Ectodermal cell (in vitro differentiated cells): ENCODE measurements at regions not wholly inside any gene's neighbourhood (a gene's known extent, or its start where the extent isn't known, plus 50 kb on each side); places are given as distances from the start of the nearest gene placed in this dataset.

Source experiments
- H3K27ac ChIP-seq: 2 replicates; pipeline ENCODE4 v1.7.0; 2013; ENCODE audit warnings: mild to moderate bottlenecking, low read depth, low read length; ENCODE audit not compliant: insufficient read depth, poor library complexity, severe bottlenecking
- H3K27me3 ChIP-seq: 2 replicates; pipeline ENCODE4 v1.7.0; 2013; ENCODE audit warnings: mild to moderate bottlenecking, low read length; ENCODE audit not compliant: insufficient read depth, control insufficient read depth, poor library complexity, severe bottlenecking
- H3K36me3 ChIP-seq: one replicate; pipeline ENCODE4 v1.7.0; 2013; ENCODE audit warnings: low read length; ENCODE audit not compliant: control insufficient read depth, insufficient read depth
- H3K4me1 ChIP-seq: one replicate; pipeline ENCODE4 v1.7.0; 2013; ENCODE audit warnings: low read length; ENCODE audit not compliant: control insufficient read depth, insufficient read depth
- H3K4me3 ChIP-seq: 2 replicates; pipeline ENCODE4 v1.7.0; 2013; ENCODE audit warnings: low read depth, low read length, control low read depth; ENCODE audit not compliant: insufficient read depth
- H3K9me3 ChIP-seq: 2 replicates; pipeline ENCODE4 v1.7.0; 2013; ENCODE audit warnings: mild to moderate bottlenecking, low read length, moderate library complexity; ENCODE audit not compliant: control insufficient read depth
- WGBS, 2 experiments: methylation state at CpG; one replicate each; pipeline ENCODE4 v1.1.7; 2013; ENCODE audit warnings: missing lambda C conversion rate in 2 of 2; 5-methylcytosine and 5-hydroxymethylcytosine counted together

GRCh38 chr4:179855469-179855868 is 2387.7 kb upstream of the TENM3 start:
- H3K27ac ChIP-seq = no peak overlapping the region
- H3K27me3 ChIP-seq = no peaks in the 10 kb centered on the region
- 93 to 97% methylated on average over 3 of the region's 3 CpGs for WGBS, 2 experiments

DNA sequence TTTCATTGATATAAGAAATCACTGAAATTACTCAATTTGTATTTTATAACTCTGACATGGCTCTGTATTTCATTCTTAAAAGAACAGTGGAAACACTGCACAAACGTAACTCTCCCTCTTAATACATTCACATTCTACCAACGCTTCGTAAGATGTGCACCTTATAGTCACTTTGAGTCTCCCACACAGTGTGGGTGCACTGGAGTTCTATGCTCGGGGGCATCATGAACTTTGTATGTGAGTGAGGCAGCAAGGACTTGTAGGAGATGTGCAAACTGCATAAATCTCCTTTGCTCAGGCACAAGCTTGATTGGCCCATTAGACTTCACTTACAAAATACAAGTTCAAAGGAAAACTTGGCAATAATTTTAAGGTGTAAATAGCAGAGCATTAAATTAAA is 2385.0 kb upstream of the TENM3 start:
- no peaks in the 10 kb centered on the region for H3K27me3 ChIP-seq
- no peak overlapping the region for H3K4me3 ChIP-seq
- WGBS, 2 experiments = 97% methylated on average over 4 of the region's 4 CpGs
- H3K9me3 ChIP-seq = no peaks in the 10 kb centered on the region
- no peak overlapping the region for H3K27ac ChIP-seq
- H3K4me1 ChIP-seq = no peaks in the 10 kb centered on the region
- no peaks in the 10 kb centered on the region for H3K36me3 ChIP-seq

More at GRCh38 chr4:179855469-179855868, 2387.7 kb upstream of the TENM3 start:
- H3K36me3 ChIP-seq = no peaks in the 10 kb centered on the region
- H3K4me1 ChIP-seq = no peaks in the 10 kb centered on the region
- no peaks in the 10 kb centered on the region for H3K9me3 ChIP-seq
- no peak overlapping the region for H3K4me3 ChIP-seq

- no peaks in the 10 kb centered on the region for H3K9me3 ChIP-seq
- H3K4me3 ChIP-seq = no peak overlapping the region
- H3K4me1 ChIP-seq = no peaks in the 10 kb centered on the region
- no peaks in the 10 kb centered on the region for H3K36me3 ChIP-seq
- WGBS, 2 experiments = 14 to 20% methylated on average over 6 of the region's 6 CpGs
- no peaks in the 10 kb centered on the region for H3K27me3 ChIP-seq
- no peak overlapping the region for H3K27ac ChIP-seq
These were observed 2375.8 kb upstream of the TENM3 start for GRCh38 chr4:179867300-179867878.

GRCh38 chr4:179871726-179872125 is 2371.5 kb upstream of the TENM3 start:
- H3K4me1 ChIP-seq = no peaks in the 10 kb centered on the region
- H3K27ac ChIP-seq = no peak overlapping the region
- no peaks in the 10 kb centered on the region for H3K36me3 ChIP-seq
- H3K27me3 ChIP-seq = no peaks in the 10 kb centered on the region
- WGBS, 2 experiments = 87 to 97% methylated on average over 1 of the region's 1 CpG
- H3K4me3 ChIP-seq = no peak overlapping the region
- H3K9me3 ChIP-seq = no peaks in the 10 kb centered on the region

DNA sequence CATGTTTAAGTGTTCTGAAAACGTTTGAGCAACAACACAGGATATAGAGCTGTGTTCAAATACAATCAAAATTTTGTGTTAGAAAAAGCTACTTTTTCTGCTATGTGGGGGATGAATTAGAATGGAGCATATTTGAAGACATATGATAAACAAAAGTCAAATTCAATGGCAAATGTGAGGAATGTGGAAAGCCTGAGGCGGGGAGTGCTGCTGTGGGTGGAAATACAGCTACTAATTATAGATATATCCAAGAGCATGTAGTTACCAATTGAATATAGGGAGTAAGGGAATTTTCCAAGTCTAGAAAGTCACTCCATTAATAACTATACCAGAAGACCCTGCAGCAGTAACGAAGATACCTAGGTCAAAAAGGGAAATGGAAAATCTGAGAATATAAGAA is 2370.4 kb upstream of the TENM3 start:
- WGBS, 2 experiments = 75 to 82% methylated on average over 2 to 3 of the region's 3 CpGs

DNA sequence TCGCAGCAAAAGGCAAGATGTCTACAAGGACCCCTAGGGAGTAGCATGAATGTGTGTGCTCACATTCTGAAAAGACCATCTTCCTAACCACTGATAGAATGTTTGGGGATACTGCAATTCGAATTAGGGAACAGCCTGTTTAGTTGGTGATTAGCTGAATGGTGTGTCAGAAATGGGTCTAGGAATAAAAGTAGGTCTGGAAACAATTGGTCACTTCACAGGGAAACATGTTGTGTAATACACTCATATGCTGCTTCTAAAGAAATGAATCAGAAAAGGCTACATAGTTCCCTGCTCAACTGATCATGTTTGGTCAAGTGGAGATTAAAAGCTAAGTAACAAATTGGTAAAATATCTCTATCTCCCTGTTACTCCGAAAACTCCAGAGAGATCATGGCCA is 2362.4 kb upstream of the TENM3 start:
- 58 to 94% methylated on average over 2 to 3 of the region's 3 CpGs for WGBS, 2 experiments
- Histone ChIP-seq H3K4me1 (no peaks in the 10 kb centered on the region), H3K36me3 (no peaks in the 10 kb centered on the region), H3K27me3 (no peaks in the 10 kb centered on the region), H3K27ac (no peak overlapping the region), H3K4me3 (no peak overlapping the region), H3K9me3 (no peaks in the 10 kb centered on the region)

More for the DNA sequence above, 2370.4 kb upstream of the TENM3 start:
- Histone ChIP-seq H3K27ac (no peak overlapping the region), H3K36me3 (no peaks in the 10 kb centered on the region), H3K27me3 (no peaks in the 10 kb centered on the region), H3K9me3 (no peaks in the 10 kb centered on the region), H3K4me3 (no peak overlapping the region), H3K4me1 (no peaks in the 10 kb centered on the region)

GRCh38 chr4:179894066-179894778 is 2349.0 kb upstream of the TENM3 start:
- 71 to 87% methylated on average over 2 to 3 of the region's 3 CpGs for WGBS, 2 experiments
- Histone ChIP-seq H3K36me3 (no peaks in the 10 kb centered on the region), H3K27me3 (no peaks in the 10 kb centered on the region), H3K4me3 (no peak overlapping the region), H3K4me1 (no peaks in the 10 kb centered on the region), H3K9me3 (no peaks in the 10 kb centered on the region), H3K27ac (no peak overlapping the region)

DNA sequence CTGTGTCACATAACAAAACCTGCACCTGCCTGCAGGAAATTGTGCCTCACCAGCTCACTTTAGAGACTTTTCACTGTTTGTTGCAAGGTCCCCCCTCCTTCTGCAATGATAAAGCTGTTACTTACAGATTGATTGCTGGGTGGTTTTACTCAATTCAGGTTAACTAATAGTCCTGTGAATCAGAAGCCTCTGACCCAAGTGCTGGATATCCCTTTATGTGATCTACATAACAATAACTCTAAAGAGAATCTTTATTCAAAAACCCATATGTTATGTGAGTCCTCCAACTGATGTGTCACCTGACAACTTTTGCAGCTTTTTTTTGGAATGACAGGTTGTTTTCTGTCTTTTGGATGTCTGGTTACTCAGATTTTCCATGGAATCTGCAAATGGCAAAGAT is 2323.6 kb upstream of the TENM3 start:
- Histone ChIP-seq H3K36me3 (no peaks in the 10 kb centered on the region), H3K4me3 (no peak overlapping the region), H3K9me3 (no peaks in the 10 kb centered on the region), H3K4me1 (no peaks in the 10 kb centered on the region), H3K27me3 (no peaks in the 10 kb centered on the region), H3K27ac (no peak overlapping the region)

- no peaks in the 10 kb centered on the region for H3K36me3 ChIP-seq
- no peak overlapping the region for H3K27ac ChIP-seq
- no peaks in the 10 kb centered on the region for H3K27me3 ChIP-seq
- H3K4me3 ChIP-seq = no peak overlapping the region
- no peaks in the 10 kb centered on the region for H3K9me3 ChIP-seq
- 97 to 100% methylated on average over 1 of the region's 1 CpG for WGBS, 2 experiments
- no peaks in the 10 kb centered on the region for H3K4me1 ChIP-seq
These were observed 2315.7 kb upstream of the TENM3 start for GRCh38 chr4:179927473-179927872.

DNA sequence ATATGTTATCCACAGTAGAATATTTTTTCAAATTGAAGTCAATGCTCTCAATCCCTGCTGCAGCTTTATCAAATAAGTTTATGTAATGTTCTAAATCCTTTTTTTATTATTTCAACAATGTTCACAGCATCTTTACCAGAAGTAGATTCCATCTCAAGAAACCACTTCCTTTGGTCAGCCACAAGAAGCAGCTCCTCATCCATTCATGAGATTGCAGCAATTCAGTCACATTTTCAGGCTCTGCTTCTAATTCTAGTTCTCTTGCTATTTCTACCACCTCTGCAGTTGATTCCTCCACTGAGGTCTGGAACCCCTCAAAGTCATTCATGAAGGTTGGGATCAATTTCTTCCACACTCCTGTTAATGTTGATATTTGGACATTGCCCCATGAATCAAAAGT is 2301.3 kb upstream of the TENM3 start:
- H3K9me3 ChIP-seq = no peaks in the 10 kb centered on the region
- H3K27ac ChIP-seq = no peak overlapping the region
- H3K27me3 ChIP-seq = no peaks in the 10 kb centered on the region
- H3K4me1 ChIP-seq = no peaks in the 10 kb centered on the region
- no peak overlapping the region for H3K4me3 ChIP-seq
- H3K36me3 ChIP-seq = no peaks in the 10 kb centered on the region
